A673 (cell line): ENCODE measurements at regions not wholly inside any gene's neighbourhood (a gene's known extent, or its start where the extent isn't known, plus 50 kb on each side); places are given as distances from the start of the nearest gene placed in this dataset.

Experiments
- BruUV-seq: library from RNA; stranded (reverse); fragments of 400-500 nt; replicated peaks from 2 replicates; lab custom pipeline; 2021; lab: Mats Ljungman, UMichigan
- CTCF ChIA-PET: fragments of 300-600 bp; sonication (Branson Sonifier 250); formaldehyde crosslinking; loops from one replicate; lab custom pipeline; 2022; ENCODE audit warnings: antibody characterized with exemption; lab: Charles Lee
- POLR2A ChIA-PET: fragments of 300-600 bp; sonication (Branson Sonifier 250); formaldehyde crosslinking; loops from one replicate; lab custom pipeline; 2022; ENCODE audit warnings: antibody characterized with exemption; ENCODE audit not compliant: low non-redundant PET; lab: Charles Lee
- DNase-seq: peaks from one replicate; pipeline ENCODE4 v3.0.0-alpha.2; 2015; ENCODE audit warnings: low spot score
- H3K27ac ChIP-seq: fragments of 200-600 bp; sonication (generic); 2 replicates; pipeline ENCODE4 v1.5.1; 2016; ENCODE audit warnings: mixed run types, low read depth, mild to moderate bottlenecking, mixed read lengths, antibody characterized with exemption, low read length; ENCODE audit not compliant: poor library complexity, severe bottlenecking
- H3K27me3 ChIP-seq: fragments of 200-600 bp; sonication (generic); replicated peaks from 2 replicates; pipeline ENCODE4 v1.6.1; 2017; ENCODE audit warnings: mixed run types, low read depth, mild to moderate bottlenecking, mixed read lengths, antibody characterized with exemption, low read length; ENCODE audit not compliant: insufficient read depth, poor library complexity
- H3K36me3 ChIP-seq: fragments of 200-600 bp; sonication (generic); 2 replicates; pipeline ENCODE4 v1.6.1; 2016; ENCODE audit warnings: mixed run types, mild to moderate bottlenecking, mixed read lengths, antibody characterized with exemption, low read length; ENCODE audit not compliant: insufficient read depth, poor library complexity, severe bottlenecking
- H3K4me1 ChIP-seq: fragments of 200-600 bp; sonication (generic); 2 replicates; pipeline ENCODE4 v1.6.1; 2017; ENCODE audit warnings: mixed run types, mild to moderate bottlenecking, mixed read lengths, antibody characterized with exemption, low read length; ENCODE audit not compliant: insufficient read depth, poor library complexity, severe bottlenecking
- H3K4me3 ChIP-seq: fragments of 200-600 bp; sonication (generic); 2 replicates; pipeline ENCODE4 v1.5.1; 2016; ENCODE audit warnings: low read depth, mixed run types, mild to moderate bottlenecking, mixed read lengths, low read length; ENCODE audit not compliant: poor library complexity, severe bottlenecking
- H3K9me3 ChIP-seq: fragments of 200-600 bp; sonication (generic); 2 replicates; pipeline ENCODE4 v1.6.1; 2016; ENCODE audit warnings: mixed run types, low read depth, mild to moderate bottlenecking, mixed read lengths, antibody characterized with exemption, low read length; ENCODE audit not compliant: poor library complexity, severe bottlenecking
- CTCF ChIP-seq: fragments of 300-800, 200-600 bp; sonication (generic); conservative IDR thresholded peaks from 2 replicates; pipeline ENCODE4 v1.5.1; 2017; ENCODE audit warnings: low read depth, mild to moderate bottlenecking, antibody characterized with exemption, low read length, moderate library complexity, mixed read lengths
- EZH2 ChIP-seq: fragments of 200-600 bp; sonication (generic); IDR thresholded peaks from 2 replicates; pipeline ENCODE4 v1.6.1; 2017; ENCODE audit warnings: borderline replicate concordance, low read depth, mild to moderate bottlenecking, mixed read lengths, antibody characterized with exemption, low read length; ENCODE audit not compliant: poor library complexity, severe bottlenecking
- intact Hi-C: fragments of 100-400 bp; cut with micrococcal nuclease; formaldehyde crosslinking; loops from one replicate; pipeline ENCODE4 v1.10.0; 2022; ENCODE audit not compliant: unreplicated experiment

GRCh38 chr16:64882078-64882784, 239.6 kb downstream of the CDH11 start:
- intact Hi-C loops = no loop called here
- no peak for DNase-seq
- Histone ChIP-seq H3K36me3 (no peaks in the 10 kb centered on the region), H3K27ac (no peak overlapping the region), H3K4me1 (no peaks in the 10 kb centered on the region), H3K27me3 (no peaks in the 10 kb centered on the region), H3K4me3 (no peak overlapping the region), H3K9me3 (no peaks in the 10 kb centered on the region)
- CTCF ChIA-PET = no interaction called here
- POLR2A ChIA-PET = no interaction called here
- BruUV-seq = no TSS peak
- no peak for TF ChIP-seq EZH2
- TF ChIP-seq CTCF = no peak

GRCh38 chr16:64880994-64881393, 240.9 kb downstream of the CDH11 start:
- BruUV-seq = no TSS peak
- CTCF ChIA-PET = no interaction called here
- H3K4me1 ChIP-seq = no peaks in the 10 kb centered on the region

GRCh38 chr16:64880006-64880405, 241.9 kb downstream of the CDH11 start:
- Histone ChIP-seq H3K4me3 (no peak overlapping the region), H3K4me1 (no peaks in the 10 kb centered on the region), H3K36me3 (no peaks in the 10 kb centered on the region), H3K27ac (no peak overlapping the region), H3K9me3 (no peaks in the 10 kb centered on the region), H3K27me3 (no peaks in the 10 kb centered on the region)
- ChIA-PET CTCF (no interaction called here), POLR2A (no interaction called here)
- TF ChIP-seq EZH2 (no peak), CTCF (no peak)
- intact Hi-C loops = no loop called here
- DNase-seq = no peak
- BruUV-seq = no TSS peak

More at GRCh38 chr16:64880994-64881393, 240.9 kb downstream of the CDH11 start:
- no peak overlapping the region for H3K27ac ChIP-seq
- H3K9me3 ChIP-seq = no peaks in the 10 kb centered on the region
- no peaks in the 10 kb centered on the region for H3K36me3 ChIP-seq
- DNase-seq = no peak
- TF ChIP-seq CTCF (no peak), EZH2 (no peak)
- POLR2A ChIA-PET = no interaction called here
- no peaks in the 10 kb centered on the region for H3K27me3 ChIP-seq
- intact Hi-C loops = no loop called here
- H3K4me3 ChIP-seq = no peak overlapping the region
